H1 (cell line): ENCODE measurements at regions not wholly inside any gene's neighbourhood (a gene's known extent, or its start where the extent isn't known, plus 50 kb on each side); places are given as distances from the start of the nearest gene placed in this dataset.

Experiments
- CTCF ChIA-PET: fragments of 300-600 bp; sonication (Branson Sonifier 250); formaldehyde crosslinking; loops from one replicate; lab custom pipeline; 2021; ENCODE audit not compliant: partially characterized antibody; lab: Charles Lee
- POLR2A ChIA-PET: fragments of 300-600 bp; sonication (Branson Sonifier 250); formaldehyde crosslinking; loops from one replicate; lab custom pipeline; 2021; ENCODE audit warnings: inconsistent platforms; ENCODE audit not compliant: partially characterized antibody; lab: Charles Lee
- DNase-seq, 2 experiments: peaks; one replicate each; pipeline versions ENCODE4 v3.0.0 to v3.0.0-alpha.2; 2010 to 2022; ENCODE audit warnings: low spot score in 2 of 2, low read depth in 1 of 2, mixed read lengths in 1 of 2
- FAIRE-seq: peaks from 2 replicates; lab custom pipeline; 2011; peaks lifted over from hg19 to GRCh38; lab: Jason Lieb, UNC
- H2AFZ ChIP-seq: 2 replicates; pipeline ENCODE4 v1.8.1; 2012; ENCODE audit warnings: low read length, inconsistent platforms
- H2AK5ac ChIP-seq: 2 replicates; pipeline ENCODE4 v1.6.1; 2013; ENCODE audit warnings: low read depth, low read length
- H2BK120ac ChIP-seq: replicated peaks from 2 replicates; pipeline ENCODE3; 2013; ENCODE audit warnings: low read depth, low read length, inconsistent platforms
- H2BK12ac ChIP-seq: 2 replicates; pipeline ENCODE4 v1.6.1; 2013; ENCODE audit warnings: low read depth, low read length
- H2BK15ac ChIP-seq: 2 replicates; pipeline ENCODE4 v1.6.1; 2013; ENCODE audit warnings: low read length
- H2BK20ac ChIP-seq: 2 replicates; pipeline ENCODE4 v1.6.1; 2013; ENCODE audit warnings: low read length
- H2BK5ac ChIP-seq: 2 replicates; pipeline ENCODE4 v1.6.1; 2013; ENCODE audit warnings: low read depth, low read length
- H3K14ac ChIP-seq: 2 replicates; pipeline ENCODE4 v1.6.1; 2013; ENCODE audit warnings: inconsistent platforms; ENCODE audit not compliant: insufficient read length
- H3K18ac ChIP-seq: 2 replicates; pipeline ENCODE4 v1.6.1; 2013; ENCODE audit warnings: low read length; ENCODE audit errors: extremely low read depth
- H3K23ac ChIP-seq: 2 replicates; pipeline ENCODE4 v1.6.1; 2013; ENCODE audit warnings: inconsistent platforms; ENCODE audit not compliant: insufficient read length
- H3K23me2 ChIP-seq: 2 replicates; pipeline ENCODE4 v1.6.1; 2013; ENCODE audit warnings: low read depth, low read length
- H3K27ac ChIP-seq: 2 replicates; pipeline ENCODE4 v1.6.1; 2011; ENCODE audit warnings: low read depth, low read length, inconsistent platforms
- H3K27me3 ChIP-seq, 4 experiments: replicated peaks in 1 of 4; 1 replicate in 1 of 4; 2 replicates in 3 of 4; pipeline versions ENCODE4 v1.6.1 to v1.8.1; 2011 to 2013; ENCODE audit warnings: low read length in 3 of 4, mild to moderate bottlenecking in 3 of 4, inconsistent platforms in 2 of 4, mixed read lengths in 2 of 4, moderate library complexity in 1 of 4; ENCODE audit not compliant: control insufficient read depth in 3 of 4, insufficient read depth in 3 of 4; ENCODE audit errors: extremely low read depth in 1 of 4
- H3K36me3 ChIP-seq, 4 experiments: 2 replicates each; pipeline versions ENCODE4 v1.6.1 to v1.8.1; 2011 to 2013; ENCODE audit warnings: mild to moderate bottlenecking in 4 of 4, low read length in 3 of 4, moderate library complexity in 2 of 4, control low read depth in 1 of 4, inconsistent platforms in 1 of 4; ENCODE audit not compliant: insufficient read depth in 4 of 4, control insufficient read depth in 2 of 4
- H3K4ac ChIP-seq: replicated peaks from 2 replicates; pipeline ENCODE3; 2013; ENCODE audit warnings: low read length, low read depth, mixed read lengths, inconsistent platforms; ENCODE audit not compliant: insufficient read length
- H3K4me1 ChIP-seq, 4 experiments: replicated peaks in 1 of 4; 1 replicate in 1 of 4; 2 replicates in 3 of 4; pipeline versions ENCODE4 v1.6.1 to v1.8.1; 2011 to 2013; ENCODE audit warnings: low read length in 3 of 4, inconsistent platforms in 2 of 4, mixed read lengths in 1 of 4; ENCODE audit not compliant: insufficient read depth in 4 of 4, control insufficient read depth in 3 of 4
- H3K4me2 ChIP-seq, 2 experiments: 2 replicates each; pipeline versions ENCODE4 v1.6.1 to v1.8.1; 2011 to 2013; ENCODE audit warnings: low read depth in 2 of 2, low read length in 2 of 2, control low read depth in 1 of 2, inconsistent platforms in 1 of 2, mild to moderate bottlenecking in 1 of 2; ENCODE audit not compliant: insufficient read depth in 1 of 2
- H3K4me3 ChIP-seq, 4 experiments: fragments of 200-600, 300-600 bp in 1 of 4; sonication (generic), shearing (Covaris generic), sonication (Bioruptor Twin) in 1 of 4; 2 replicates each; pipeline versions ENCODE4 v1.5.1 to v1.8.1; 2011 to 2016; ENCODE audit warnings: low read length in 4 of 4, low read depth in 3 of 4, control low read depth in 2 of 4, inconsistent platforms in 2 of 4, mild to moderate bottlenecking in 2 of 4, mixed read lengths in 1 of 4, moderate library complexity in 1 of 4; ENCODE audit not compliant: insufficient read depth in 2 of 4; ENCODE audit errors: extremely low read depth in 1 of 4
- H3K56ac ChIP-seq: replicated peaks from 2 replicates; pipeline ENCODE3; 2013; ENCODE audit warnings: low read depth, mild to moderate bottlenecking, mixed read lengths, low read length, inconsistent platforms; ENCODE audit not compliant: insufficient read length
- H3K79me1 ChIP-seq: 2 replicates; pipeline ENCODE4 v1.6.1; 2013; ENCODE audit warnings: low read depth, low read length, control low read depth
- H3K79me2 ChIP-seq, 2 experiments: 2 replicates each; pipeline versions ENCODE4 v1.6.1 to v1.8.1; 2012 to 2013; ENCODE audit warnings: low read length in 2 of 2, mild to moderate bottlenecking in 2 of 2, inconsistent platforms in 1 of 2; ENCODE audit not compliant: insufficient read depth in 2 of 2, control insufficient read depth in 1 of 2
- H3K9ac ChIP-seq, 4 experiments: replicated peaks in 1 of 4; 1 replicate in 1 of 4; 2 replicates in 3 of 4; pipeline versions ENCODE4 v1.6.1 to v1.8.1; 2011 to 2013; ENCODE audit warnings: low read depth in 3 of 4, low read length in 3 of 4, control low read depth in 2 of 4, mild to moderate bottlenecking in 2 of 4, moderate library complexity in 2 of 4, inconsistent platforms in 1 of 4; ENCODE audit errors: extremely low read depth in 1 of 4
- H3K9me3 ChIP-seq, 2 experiments: 2 replicates each; pipeline versions ENCODE4 v1.6.1 to v1.8.1; 2012 to 2013; ENCODE audit warnings: mild to moderate bottlenecking in 2 of 2, moderate library complexity in 2 of 2, control low read depth in 1 of 2, inconsistent platforms in 1 of 2, low read depth in 1 of 2, low read length in 1 of 2, mixed read lengths in 1 of 2; ENCODE audit not compliant: insufficient read depth in 2 of 2
- H4K20me1 ChIP-seq, 2 experiments: replicated peaks in 1 of 2; 2 replicates each; pipeline versions ENCODE3 to v1.8.1; 2011 to 2013; ENCODE audit warnings: inconsistent platforms in 2 of 2, low read length in 2 of 2, mild to moderate bottlenecking in 1 of 2; ENCODE audit not compliant: insufficient read depth in 2 of 2, control insufficient read depth in 1 of 2
- H4K5ac ChIP-seq: 2 replicates; pipeline ENCODE4 v1.6.1; 2013; ENCODE audit warnings: low read length, low read depth, mixed read lengths, inconsistent platforms; ENCODE audit not compliant: insufficient read length
- H4K8ac ChIP-seq: 2 replicates; pipeline ENCODE4 v1.8.0; 2013; ENCODE audit warnings: mild to moderate bottlenecking, moderate library complexity, low read length, inconsistent platforms; ENCODE audit not compliant: insufficient read depth; ENCODE audit errors: extremely low read depth
- H4K91ac ChIP-seq: replicated peaks from 2 replicates; pipeline ENCODE3; 2013; ENCODE audit warnings: low read length, mixed read lengths, inconsistent platforms; ENCODE audit not compliant: insufficient read length
- BCL11A ChIP-seq, 2 experiments: IDR thresholded peaks; one replicate each; pipeline ENCODE4 v1.6.1; 2011; ENCODE audit warnings: low read depth in 2 of 2, low read length in 2 of 2, mild to moderate bottlenecking in 2 of 2
- CEBPB ChIP-seq: IDR thresholded peaks from 2 replicates; pipeline ENCODE4 v1.6.1; 2012; ENCODE audit warnings: low read depth, low read length
- GABPA ChIP-seq: IDR thresholded peaks from 2 replicates; pipeline ENCODE4 v1.6.1; 2011; ENCODE audit warnings: mild to moderate bottlenecking, low read length, moderate library complexity, borderline replicate concordance; ENCODE audit not compliant: insufficient read depth
- KDM1A ChIP-seq: fragments of 200-600, 300-600 bp; sonication (generic); IDR thresholded peaks from 2 replicates; pipeline ENCODE4 v1.7.1; 2016; ENCODE audit warnings: mild to moderate bottlenecking, low read length, borderline replicate concordance
- KDM5A ChIP-seq: fragments of 200-600 bp; IDR thresholded peaks from 2 replicates; pipeline ENCODE4 v1.7.1; 2012; ENCODE audit warnings: mild to moderate bottlenecking, low read length, inconsistent platforms, mixed read lengths
- MAX ChIP-seq: IDR thresholded peaks from 2 replicates; pipeline ENCODE4 v1.6.1; 2012; ENCODE audit warnings: inconsistent platforms
- POLR2A ChIP-seq, 2 experiments: IDR thresholded peaks; 1 replicate in 1 of 2; 2 replicates in 1 of 2; pipeline ENCODE4 v1.6.1; 2011; ENCODE audit warnings: low read depth in 2 of 2, low read length in 2 of 2, mild to moderate bottlenecking in 2 of 2; ENCODE audit errors: control extremely low read depth in 1 of 2
- POLR2AphosphoS5 ChIP-seq: IDR thresholded peaks from 2 replicates; pipeline ENCODE4 v1.6.1; 2011; ENCODE audit warnings: low read depth, low read length
- RBBP5 ChIP-seq: IDR thresholded peaks from 2 replicates; pipeline ENCODE4 v1.7.1; 2012; ENCODE audit warnings: low read depth, mild to moderate bottlenecking, inconsistent platforms, low read length, moderate library complexity, borderline replicate concordance
- RFX5 ChIP-seq: IDR thresholded peaks from 2 replicates; pipeline ENCODE4 v1.6.1; 2011; ENCODE audit warnings: low read depth, low read length, improper control_type of control experiment, borderline replicate concordance
- SP2 ChIP-seq: IDR thresholded peaks from 2 replicates; pipeline ENCODE4 v1.6.1; 2012; ENCODE audit warnings: mild to moderate bottlenecking, low read length, inconsistent platforms
- SRF ChIP-seq: IDR thresholded peaks from 2 replicates; pipeline ENCODE4 v1.6.1; 2011; ENCODE audit warnings: mild to moderate bottlenecking, low read depth, low read length, moderate library complexity
- TCF12 ChIP-seq: IDR thresholded peaks from 2 replicates; pipeline ENCODE4 v1.6.1; 2011; ENCODE audit warnings: low read depth, mild to moderate bottlenecking, low read length
- ZNF274 ChIP-seq: IDR thresholded peaks from 2 replicates; pipeline ENCODE4 v1.7.0; 2012; ENCODE audit warnings: low read length, borderline replicate concordance; ENCODE audit errors: extremely low read depth
- WGBS, 2 experiments: shearing (Covaris generic) in 1 of 2; methylation state at CpG; one replicate each; pipeline versions ENCODE4 v1.1.6 to v1.1.7; 2013 to 2015; ENCODE audit warnings: low lambda C conversion rate in 2 of 2, mixed read lengths in 2 of 2, inconsistent platforms in 1 of 2, low coverage in 1 of 2, missing lambda C conversion rate in 1 of 2; ENCODE audit not compliant: insufficient replicate concordance in 2 of 2, insufficient coverage in 1 of 2, insufficient read length in 1 of 2; ENCODE audit errors: extremely low coverage in 1 of 2, missing lambda C conversion rate in 1 of 2; 5-methylcytosine and 5-hydroxymethylcytosine counted together

GRCh38 chr6:15874326-15874725 is 211.5 kb upstream of the DTNBP1 start:
- H3K4me3 ChIP-seq, result no peak overlapping the region
- no peak overlapping the region for H2BK120ac ChIP-seq
- POLR2A ChIA-PET, result interaction anchor here (1.0 kb wide), 1 partner anchor 17 kb away, joined by 3 read pairs; no protein-coding TSS in a partner anchor
- H2BK5ac ChIP-seq, result no peak overlapping the region
- no peak overlapping the region for H4K8ac ChIP-seq
- no peak overlapping the region for H3K56ac ChIP-seq
- H3K23me2 ChIP-seq, result no peaks in the 10 kb centered on the region
- no peaks in the 10 kb centered on the region for H3K79me1 ChIP-seq
- TF ChIP-seq POLR2AphosphoS5, result no peak
- TF ChIP-seq GABPA, result no peak
- no peak for TF ChIP-seq KDM1A
- TF ChIP-seq CEBPB, result no peak
- TF ChIP-seq SP2, result no peak
- TF ChIP-seq RBBP5, result no peak
- no peak for TF ChIP-seq BCL11A (IDR thresholded peaks at IDR 0.05; ENCODE audit: low read depth in 2 of 2, low read length in 2 of 2)
- no peak for TF ChIP-seq KDM5A
- no peak for TF ChIP-seq RFX5
- TF ChIP-seq MAX, result no peak
- TF ChIP-seq SRF, result no peak
- TF ChIP-seq TCF12, result no peak
- no peak for TF ChIP-seq POLR2A (IDR thresholded peaks at IDR 0.05; ENCODE audit: control extremely low read depth in 1 of 2, low read depth in 2 of 2, low read length in 2 of 2)
- no peak for TF ChIP-seq ZNF274
- TF ChIP-seq, all 59 proteins: peak for 0
- H3K4me1 ChIP-seq, result peaks cover 3 to 7% (median 5%) of the 10 kb centered on the region in 4 experiments; a peak in 4 of 7 replicates
- H4K20me1 ChIP-seq, result no peaks in the 10 kb centered on the region
- H2AK5ac ChIP-seq, result no peak overlapping the region
- no peak for DNase-seq
- CTCF ChIA-PET, result interaction anchor here (0.7 to 2.3 kb wide), 7 partner anchors 8 to 309 kb away, joined by 3 to 5 read pairs (median 3); no protein-coding TSS in a partner anchor
- no peak overlapping the region for H3K14ac ChIP-seq
- no peaks in the 10 kb centered on the region for H3K36me3 ChIP-seq
- no peaks in the 10 kb centered on the region for H3K27me3 ChIP-seq
- H3K23ac ChIP-seq, result no peak overlapping the region
- no peak overlapping the region for H4K91ac ChIP-seq
- H3K79me2 ChIP-seq, result no peaks in the 10 kb centered on the region
- no peaks in the 10 kb centered on the region for H3K9me3 ChIP-seq
- H3K4me2 ChIP-seq, result no peak overlapping the region
- H2AFZ ChIP-seq, result no peak overlapping the region
- no peak overlapping the region for H4K5ac ChIP-seq
- no peak overlapping the region for H2BK12ac ChIP-seq
- H2BK20ac ChIP-seq, result no peak overlapping the region
- WGBS, 2 experiments, result 66% methylated on average over 2 of the region's 2 CpGs; no CpG with 5 or more reads in 1 of the 2 experiments
- no peak overlapping the region for H2BK15ac ChIP-seq
- no peak overlapping the region for H3K4ac ChIP-seq
- no peak for FAIRE-seq
- no peak overlapping the region for H3K18ac ChIP-seq
- no peak overlapping the region for H3K27ac ChIP-seq
- H3K9ac ChIP-seq, result no peak overlapping the region
